Skin epidermis (tissue), 12 donors: ENCODE measurements at regions not wholly inside any gene's neighbourhood (a gene's known extent, or its start where the extent isn't known, plus 50 kb on each side); places are given as distances from the start of the nearest gene placed in this dataset.

Experiments
- H3K27ac ChIP-seq, 21 experiments: fragments of 200-600 bp; sonication (generic) in 11 of 21; one replicate each; pipeline ENCODE4 v1.5.0; 2020; ENCODE audit warnings: mild to moderate bottlenecking in 3 of 21, inconsistent platforms in 2 of 21, moderate library complexity in 2 of 21
- H3K4me3 ChIP-seq, 7 experiments: fragments of 200-600 bp; sonication (generic) in 2 of 7; one replicate each; pipeline ENCODE4 v1.5.0; 2020; ENCODE audit warnings: inconsistent platforms in 2 of 7, mild to moderate bottlenecking in 2 of 7, moderate library complexity in 1 of 7

- H3K4me3 ChIP-seq: no peak overlapping the region
- no peak overlapping the region for H3K27ac ChIP-seq
Observed at GRCh38 chr5:57540823-57541222, 58.2 kb upstream of the ACTBL2 start.

- no peak overlapping the region for H3K4me3 ChIP-seq
- H3K27ac ChIP-seq: peak overlapping the region in 3 of 21 experiments; percentile 11 to 37 (median 13)
Observed at GRCh38 chr5:57539281-57539701, 56.7 kb upstream of the ACTBL2 start.

- Histone ChIP-seq H3K27ac (peak overlapping the region in 4 of 21 experiments; percentile 11 to 37 (median 16)), H3K4me3 (no peak overlapping the region)
Observed at GRCh38 chr5:57538341-57538955, 55.8 kb upstream of the ACTBL2 start.

GRCh38 chr5:57537811-57538210, 55.2 kb upstream of the ACTBL2 start:
- Histone ChIP-seq H3K4me3 (no peak overlapping the region), H3K27ac (no peak overlapping the region)

- H3K27ac ChIP-seq: no peak overlapping the region
- H3K4me3 ChIP-seq: no peak overlapping the region
Observed at GRCh38 chr5:57532513-57533497, 50.2 kb upstream of the ACTBL2 start.
